ENCODE measurements at regions not wholly inside any gene's neighbourhood (a gene's known extent, or its start where the extent isn't known, plus 50 kb on each side); places are given as distances from the start of the nearest gene placed in this dataset.

- TF ChIP-seq CTCF (IDR thresholded peaks at IDR 0.05) (no peak), NFYB (CRISPR knock-in tag; conservative IDR thresholded peaks at IDR 0.05; ENCODE audit: low read depth) (no peak), ZNF671 (CRISPR knock-in tag; IDR thresholded peaks at IDR 0.05) (no peak), RELA (CRISPR knock-in tag; IDR thresholded peaks at IDR 0.05; ENCODE audit: borderline replicate concordance) (no peak), ETV6 (CRISPR knock-in tag; IDR thresholded peaks at IDR 0.05) (no peak), JAZF1 (CRISPR knock-in tag; IDR thresholded peaks at IDR 0.05) (no peak), TEAD4 (CRISPR knock-in tag; IDR thresholded peaks at IDR 0.05) (no peak), MXD4 (CRISPR knock-in tag; IDR thresholded peaks at IDR 0.05; ENCODE audit: borderline replicate concordance) (no peak), FOXP1 (CRISPR knock-in tag; IDR thresholded peaks at IDR 0.05; ENCODE audit: borderline replicate concordance) (no peak), ELF4 (CRISPR knock-in tag; IDR thresholded peaks at IDR 0.05; ENCODE audit: low read depth) (no peak), ZBTB21 (CRISPR knock-in tag; IDR thresholded peaks at IDR 0.05; ENCODE audit: borderline replicate concordance) (no peak), ATF6 (CRISPR knock-in tag; IDR thresholded peaks at IDR 0.05) (no peak)
Measured at GRCh38 chr5:175166026-175166425, 278.0 kb downstream of the DRD1 start.

Data from WTC11 (cell line).